Naive thymus-derived CD4-positive, alpha-beta T cell (primary cell): ENCODE measurements at regions not wholly inside any gene's neighbourhood (a gene's known extent, or its start where the extent isn't known, plus 50 kb on each side); places are given as distances from the start of the nearest gene placed in this dataset.

ENCODE experiments used
- ATAC-seq: fragments of 150-1000 bp; cut with Tn5 transposase; 2 replicates; pipeline ENCODE4 v1.10.0; 2021; ENCODE audit warnings: mild to moderate bottlenecking, moderate library complexity
- CTCF ChIA-PET: fragments of 350-600 bp; sonication (Branson Sonifier 250); formaldehyde crosslinking; loops from one replicate; lab custom pipeline; 2021; ENCODE audit warnings: antibody characterized with exemption; lab: Charles Lee
- POLR2A ChIA-PET: fragments of 350-600 bp; sonication (Branson Sonifier 250); formaldehyde crosslinking; loops from one replicate; lab custom pipeline; 2021; ENCODE audit warnings: antibody characterized with exemption, inconsistent platforms; lab: Charles Lee
- DNase-seq, 9 donors: peaks; one replicate each; pipeline versions ENCODE4 v3.0.0 to v3.0.0-alpha.2; 2020 to 2022; ENCODE audit warnings: mixed read lengths in 1 of 9
- H3K27ac ChIP-seq: one replicate; pipeline ENCODE4 v1.7.0; 2013; ENCODE audit warnings: mild to moderate bottlenecking, low read depth, low read length, moderate library complexity
- H3K27me3 ChIP-seq, 2 donors: one replicate each; pipeline ENCODE4 v1.7.0; 2013; ENCODE audit warnings: low read length in 2 of 2, mild to moderate bottlenecking in 2 of 2, moderate library complexity in 2 of 2; ENCODE audit not compliant: control insufficient read depth in 2 of 2, insufficient read depth in 2 of 2
- H3K36me3 ChIP-seq, 3 experiments: 1 replicate in 2 of 3; 2 replicates in 1 of 3; pipeline ENCODE4 v1.7.0; 2013; ENCODE audit warnings: low read length in 3 of 3, mild to moderate bottlenecking in 3 of 3, moderate library complexity in 1 of 3; ENCODE audit not compliant: insufficient read depth in 3 of 3, control insufficient read depth in 2 of 3
- H3K4me1 ChIP-seq, 2 donors: one replicate each; pipeline ENCODE4 v1.7.0; 2013; ENCODE audit warnings: low read length in 2 of 2, mild to moderate bottlenecking in 2 of 2, moderate library complexity in 1 of 2; ENCODE audit not compliant: control insufficient read depth in 2 of 2, insufficient read depth in 2 of 2
- H3K4me3 ChIP-seq: 2 replicates; pipeline ENCODE4 v1.7.0; 2013; ENCODE audit warnings: mild to moderate bottlenecking, low read length
- H3K9me3 ChIP-seq, 3 experiments: 1 replicate in 2 of 3; 2 replicates in 1 of 3; pipeline ENCODE4 v1.7.0; 2013; ENCODE audit warnings: low read length in 3 of 3; ENCODE audit not compliant: control insufficient read depth in 2 of 3
- H3K27ac Mint-ChIP-seq, 9 donors: one replicate each; pipeline ENCODE4 v1.8.0; 2020 to 2022; ENCODE audit warnings: mixed read lengths in 9 of 9, mild to moderate bottlenecking in 8 of 9, moderate library complexity in 5 of 9, inconsistent platforms in 2 of 9
- H3K27me3 Mint-ChIP-seq, 5 donors: one replicate each; pipeline ENCODE4 v1.8.0; 2021 to 2022; ENCODE audit warnings: mixed read lengths in 5 of 5, mild to moderate bottlenecking in 1 of 5
- H3K36me3 Mint-ChIP-seq, 5 donors: one replicate each; pipeline ENCODE4 v1.8.0; 2020 to 2022; ENCODE audit warnings: mixed read lengths in 5 of 5, mild to moderate bottlenecking in 3 of 5, inconsistent platforms in 1 of 5
- H3K4me1 Mint-ChIP-seq, 7 donors: one replicate each; pipeline ENCODE4 v1.8.0; 2020 to 2022; ENCODE audit warnings: mixed read lengths in 7 of 7, mild to moderate bottlenecking in 3 of 7, inconsistent platforms in 1 of 7
- H3K4me3 Mint-ChIP-seq, 10 donors: one replicate each; pipeline ENCODE4 v1.8.0; 2020 to 2022; ENCODE audit warnings: mild to moderate bottlenecking in 10 of 10, mixed read lengths in 10 of 10, moderate library complexity in 6 of 10, inconsistent platforms in 2 of 10
- H3K9me3 Mint-ChIP-seq, 11 donors: one replicate each; pipeline ENCODE4 v1.8.0; 2020 to 2022; ENCODE audit warnings: mixed read lengths in 11 of 11, mild to moderate bottlenecking in 4 of 11, inconsistent platforms in 1 of 11, moderate library complexity in 1 of 11
- intact Hi-C, 2 donors: fragments of 100-400 bp; cut with micrococcal nuclease; formaldehyde crosslinking; loops; one replicate each; pipeline ENCODE4 v1.15.1; 2023

- no peak overlapping the region for H3K4me3 ChIP-seq
- no peaks in the 10 kb centered on the region for H3K4me1 ChIP-seq
- peaks cover 0 to 10% (median 0%) of the 10 kb centered on the region in 11 donors for H3K9me3 Mint-ChIP-seq
- intact Hi-C loops: no loop called here
- no peak overlapping the region for H3K27ac Mint-ChIP-seq
- H3K27ac ChIP-seq: no peak overlapping the region
- H3K36me3 Mint-ChIP-seq: no peaks in the 10 kb centered on the region
- no peaks in the 10 kb centered on the region for H3K27me3 ChIP-seq
- H3K27me3 Mint-ChIP-seq: peaks cover 0 to 7% (median 0%) of the 10 kb centered on the region in 5 donors
- H3K4me3 Mint-ChIP-seq: no peak overlapping the region
- DNase-seq (no peak), ATAC-seq (no peak)
- H3K9me3 ChIP-seq: no peaks in the 10 kb centered on the region
- H3K36me3 ChIP-seq: no peaks in the 10 kb centered on the region
- ChIA-PET CTCF (no interaction called here), POLR2A (no interaction called here)
- H3K4me1 Mint-ChIP-seq: no peaks in the 10 kb centered on the region
Measured at GRCh38 chr11:15473954-15474837, 359.5 kb downstream of the INSC start.

GRCh38 chr11:15476371-15476917 lies 361.7 kb downstream of the INSC start:
- H3K36me3 ChIP-seq: no peaks in the 10 kb centered on the region
- ATAC-seq: no peak
- DNase-seq: no peak
- POLR2A ChIA-PET: no interaction called here
- peaks cover 0 to 10% (median 0%) of the 10 kb centered on the region in 11 donors for H3K9me3 Mint-ChIP-seq
- intact Hi-C loops: no loop called here
- no peaks in the 10 kb centered on the region for H3K4me1 ChIP-seq
- H3K4me1 Mint-ChIP-seq: no peaks in the 10 kb centered on the region
- no peaks in the 10 kb centered on the region for H3K27me3 ChIP-seq
- no peaks in the 10 kb centered on the region for H3K36me3 Mint-ChIP-seq
- no peak overlapping the region for H3K4me3 Mint-ChIP-seq
- no peak overlapping the region for H3K27ac ChIP-seq
- no peak overlapping the region for H3K27ac Mint-ChIP-seq
- H3K27me3 Mint-ChIP-seq: peaks cover 0 to 7% (median 0%) of the 10 kb centered on the region in 5 donors
- CTCF ChIA-PET: no interaction called here
- no peaks in the 10 kb centered on the region for H3K9me3 ChIP-seq
- no peak overlapping the region for H3K4me3 ChIP-seq

- Histone ChIP-seq H3K9me3 (no peaks in the 10 kb centered on the region), H3K36me3 (no peaks in the 10 kb centered on the region), H3K27me3 (no peaks in the 10 kb centered on the region), H3K4me3 (no peak overlapping the region), H3K27ac (no peak overlapping the region), H3K4me1 (no peaks in the 10 kb centered on the region)
- DNase-seq (no peak), ATAC-seq (no peak)
- Mint-ChIP-seq H3K4me1 (no peaks in the 10 kb centered on the region), H3K4me3 (no peak overlapping the region), H3K9me3 (peaks cover 0 to 9% (median 0%) of the 10 kb centered on the region in 11 donors), H3K27ac (no peak overlapping the region), H3K36me3 (no peaks in the 10 kb centered on the region), H3K27me3 (peaks cover 0 to 7% (median 0%) of the 10 kb centered on the region in 5 donors)
- ChIA-PET POLR2A (no interaction called here), CTCF (no interaction called here)
- intact Hi-C loops: no loop called here
Measured at GRCh38 chr11:15481871-15482270, 367.1 kb downstream of the INSC start.

- CTCF ChIA-PET: no interaction called here
- POLR2A ChIA-PET: no interaction called here
- peaks cover 0 to 9% (median 0%) of the 10 kb centered on the region in 11 donors for H3K9me3 Mint-ChIP-seq
- H3K4me1 Mint-ChIP-seq: no peaks in the 10 kb centered on the region
- Histone ChIP-seq H3K9me3 (no peaks in the 10 kb centered on the region), H3K4me1 (no peaks in the 10 kb centered on the region), H3K27me3 (no peaks in the 10 kb centered on the region), H3K36me3 (no peaks in the 10 kb centered on the region), H3K4me3 (no peak overlapping the region), H3K27ac (no peak overlapping the region)
- no peak overlapping the region for H3K4me3 Mint-ChIP-seq
- H3K27me3 Mint-ChIP-seq: peaks cover 0 to 11% (median 0%) of the 10 kb centered on the region in 5 donors
- H3K36me3 Mint-ChIP-seq: peaks cover 0 to 2% (median 0%) of the 10 kb centered on the region in 5 donors
- intact Hi-C loops: no loop called here
- DNase-seq: no peak
- ATAC-seq: no peak
- H3K27ac Mint-ChIP-seq: no peak overlapping the region
Measured at GRCh38 chr11:15483205-15483604, 368.5 kb downstream of the INSC start.

- H3K4me1 Mint-ChIP-seq: no peaks in the 10 kb centered on the region
- H3K4me3 ChIP-seq: no peak overlapping the region
- ChIA-PET CTCF (no interaction called here), POLR2A (no interaction called here)
- no peak for DNase-seq
- no peaks in the 10 kb centered on the region for H3K4me1 ChIP-seq
- peaks cover 0 to 3% (median 0%) of the 10 kb centered on the region in 5 donors for H3K36me3 Mint-ChIP-seq
- no peaks in the 10 kb centered on the region for H3K9me3 ChIP-seq
- no peak overlapping the region for H3K27ac ChIP-seq
- intact Hi-C loops: no loop called here
- no peak overlapping the region for H3K27ac Mint-ChIP-seq
- H3K36me3 ChIP-seq: no peaks in the 10 kb centered on the region
- ATAC-seq: no peak
- peaks cover 0 to 9% (median 0%) of the 10 kb centered on the region in 11 donors for H3K9me3 Mint-ChIP-seq
- H3K27me3 ChIP-seq: no peaks in the 10 kb centered on the region
- no peak overlapping the region for H3K4me3 Mint-ChIP-seq
- peaks cover 0 to 13% (median 0%) of the 10 kb centered on the region in 5 donors for H3K27me3 Mint-ChIP-seq
Measured at GRCh38 chr11:15484398-15484797, 369.7 kb downstream of the INSC start.

- ATAC-seq: no peak
- no peak overlapping the region for H3K4me3 Mint-ChIP-seq
- POLR2A ChIA-PET: no interaction called here
Measured at GRCh38 chr11:15485432-15485831, 370.7 kb downstream of the INSC start.

More at GRCh38 chr11:15485432-15485831, 370.7 kb downstream of the INSC start:
- H3K36me3 ChIP-seq: no peaks in the 10 kb centered on the region
- CTCF ChIA-PET: no interaction called here
- no peaks in the 10 kb centered on the region for H3K9me3 ChIP-seq
- no peak overlapping the region for H3K4me3 ChIP-seq
- no peaks in the 10 kb centered on the region for H3K4me1 ChIP-seq
- Mint-ChIP-seq H3K27ac (no peak overlapping the region), H3K36me3 (peaks cover 0 to 6% (median 0%) of the 10 kb centered on the region in 5 donors), H3K27me3 (peaks cover 0 to 13% (median under 1%) of the 10 kb centered on the region in 5 donors), H3K4me1 (no peaks in the 10 kb centered on the region), H3K9me3 (peaks cover 0 to 9% (median 0%) of the 10 kb centered on the region in 11 donors)
- no peak overlapping the region for H3K27ac ChIP-seq
- intact Hi-C loops: no loop called here
- DNase-seq: no peak
- H3K27me3 ChIP-seq: no peaks in the 10 kb centered on the region
